ENCODE measurements at regions not wholly inside any gene's neighbourhood (a gene's known extent, or its start where the extent isn't known, plus 50 kb on each side); places are given as distances from the start of the nearest gene placed in this dataset.

GRCh38 chr2:104472076-104472475 lies 381.8 kb upstream of the POU3F3 start:
- H3K27ac Mint-ChIP-seq: peak overlapping the region; percentile 75 to 96 (median 83); a peak in 6 of 7 replicates

More at GRCh38 chr2:104472076-104472475, 381.8 kb upstream of the POU3F3 start:
- Mint-ChIP-seq H3K36me3 (ENCODE audit: insufficient read depth in 1 of 3, low read depth in 3 of 3) (no peaks in the 10 kb centered on the region; a peak in 1 of 7 replicates), H3K4me3 (no peak overlapping the region), H3K27me3 (ENCODE audit: low read depth) (peaks cover 2% of the 10 kb centered on the region; the same call in 1 of the 2 replicates), H3K9me3 (no peaks in the 10 kb centered on the region), H3K4me1 (peaks cover 22 to 25% of the 10 kb centered on the region in 2 experiments)
- H2BK12ac ChIP-seq (ENCODE audit: insufficient read length, low read depth, low read length): no peak overlapping the region
- H3K18ac ChIP-seq (ENCODE audit: insufficient read length, low read depth, low read length): no peak overlapping the region
- H2BK120ac ChIP-seq (ENCODE audit: low read depth, low read length, poor library complexity, severe bottlenecking): no peak overlapping the region
- no peak overlapping the region for H4K5ac ChIP-seq (ENCODE audit: insufficient read length, low read depth, low read length)
- H3K79me1 ChIP-seq (ENCODE audit: insufficient read depth, low read depth, low read length, poor library complexity, severe bottlenecking): no peaks in the 10 kb centered on the region
- H3K9ac ChIP-seq (ENCODE audit: extremely low read depth, insufficient read length, low read length): no peak overlapping the region
- no peaks in the 10 kb centered on the region for H3K79me2 ChIP-seq (ENCODE audit: insufficient read depth, low read length)
- no peaks in the 10 kb centered on the region for H3K27me3 ChIP-seq (ENCODE audit: insufficient read depth, low read length)
- no peak overlapping the region for H2AFZ ChIP-seq (ENCODE audit: low read length)
- no peak overlapping the region for H4K8ac ChIP-seq (replicated peaks; ENCODE audit: insufficient read length, low read depth, low read length)
- H3K23ac ChIP-seq (ENCODE audit: insufficient read length, low read depth, low read length): no peak overlapping the region
- no peak overlapping the region for H3K27ac ChIP-seq (ENCODE audit: insufficient read length, low read depth, low read length)
- no peaks in the 10 kb centered on the region for H4K20me1 ChIP-seq (ENCODE audit: control insufficient read depth, insufficient read depth, insufficient read length)
- no peak overlapping the region for H3K4ac ChIP-seq (ENCODE audit: low read depth, low read length)
- no peak overlapping the region for H4K91ac ChIP-seq (ENCODE audit: insufficient read length, low read depth, low read length)
- H2AK5ac ChIP-seq (ENCODE audit: insufficient read length, low read length): no peak overlapping the region
- no peak overlapping the region for H3T11ph ChIP-seq (ENCODE audit: low read length)
- H3K4me2 ChIP-seq (ENCODE audit: insufficient read depth, insufficient read length, low read length): no peak overlapping the region
- H2BK5ac ChIP-seq (ENCODE audit: insufficient read length, low read length): no peak overlapping the region
- no peak for DNase-seq
- TF ChIP-seq CTCF (conservative IDR thresholded peaks at IDR 0.05): no peak
- no peak overlapping the region for H3K14ac ChIP-seq (ENCODE audit: insufficient read depth, low read length)
- no peaks in the 10 kb centered on the region for H3K23me2 ChIP-seq (ENCODE audit: insufficient read length, low read depth, low read length, poor library complexity, severe bottlenecking)
- no peak overlapping the region for H2BK15ac ChIP-seq (ENCODE audit: low read depth, low read length)
- WGBS (ENCODE audit: extremely low coverage, insufficient read length, low lambda C conversion rate): no CpG with 5 or more reads among the region's 2 CpGs
- H3K56ac ChIP-seq (ENCODE audit: insufficient read length, low read depth, low read length): no peak overlapping the region
- H3K9me3 ChIP-seq (ENCODE audit: control insufficient read depth, low read depth, low read length): no peaks in the 10 kb centered on the region
- no peak overlapping the region for H2BK20ac ChIP-seq (ENCODE audit: low read depth, low read length, poor library complexity, severe bottlenecking)
- H3K4me1 ChIP-seq (ENCODE audit: insufficient read depth, low read length): peaks cover 13% of the 10 kb centered on the region; the same call in 1 of the 2 replicates

Data from H9 (cell line).